A673 (cell line): ENCODE measurements at regions not wholly inside any gene's neighbourhood (a gene's known extent, or its start where the extent isn't known, plus 50 kb on each side); places are given as distances from the start of the nearest gene placed in this dataset.
"Not testable (repeated sequence)": the region's sequence is repeated elsewhere in the genome, so short reads cannot be mapped to it uniquely, and the experiment has no call there.

Source experiments
- EZH2 ChIP-seq: fragments of 200-600 bp; sonication (generic); IDR thresholded peaks from 2 replicates; pipeline ENCODE4 v1.6.1; 2017; ENCODE audit warnings: borderline replicate concordance, low read depth, mild to moderate bottlenecking, mixed read lengths, antibody characterized with exemption, low read length; ENCODE audit not compliant: poor library complexity, severe bottlenecking
- TF ChIP-seq, protein P1 (sequence below): fragments of 300-800, 200-600 bp; sonication (generic); conservative IDR thresholded peaks from 2 replicates; pipeline ENCODE4 v1.5.1; 2017; ENCODE audit warnings: low read depth, mild to moderate bottlenecking, antibody characterized with exemption, low read length, moderate library complexity, mixed read lengths

DNA sequence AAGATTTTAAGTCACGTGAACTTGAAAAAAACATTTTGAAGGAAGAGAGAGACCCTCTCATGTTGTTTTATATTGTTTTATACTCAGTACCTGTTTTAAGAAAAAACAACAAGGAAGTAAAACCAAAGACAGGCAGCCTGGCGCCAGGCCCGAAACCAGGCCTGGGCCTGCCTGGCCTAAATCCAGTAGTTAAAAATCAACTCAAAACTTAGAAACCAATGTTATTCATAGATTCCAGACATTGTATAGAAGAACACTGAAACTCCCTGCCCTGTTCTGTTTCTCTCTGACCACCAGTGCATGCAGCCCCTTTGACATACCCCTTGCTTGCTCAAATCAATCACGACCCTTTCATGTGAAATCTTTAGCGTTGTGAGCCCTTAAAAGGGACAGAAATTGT is 762.4 kb upstream of the POU3F4 start:
- not testable (repeated sequence) for TF ChIP-seq EZH2
- TF ChIP-seq, protein P1, sequence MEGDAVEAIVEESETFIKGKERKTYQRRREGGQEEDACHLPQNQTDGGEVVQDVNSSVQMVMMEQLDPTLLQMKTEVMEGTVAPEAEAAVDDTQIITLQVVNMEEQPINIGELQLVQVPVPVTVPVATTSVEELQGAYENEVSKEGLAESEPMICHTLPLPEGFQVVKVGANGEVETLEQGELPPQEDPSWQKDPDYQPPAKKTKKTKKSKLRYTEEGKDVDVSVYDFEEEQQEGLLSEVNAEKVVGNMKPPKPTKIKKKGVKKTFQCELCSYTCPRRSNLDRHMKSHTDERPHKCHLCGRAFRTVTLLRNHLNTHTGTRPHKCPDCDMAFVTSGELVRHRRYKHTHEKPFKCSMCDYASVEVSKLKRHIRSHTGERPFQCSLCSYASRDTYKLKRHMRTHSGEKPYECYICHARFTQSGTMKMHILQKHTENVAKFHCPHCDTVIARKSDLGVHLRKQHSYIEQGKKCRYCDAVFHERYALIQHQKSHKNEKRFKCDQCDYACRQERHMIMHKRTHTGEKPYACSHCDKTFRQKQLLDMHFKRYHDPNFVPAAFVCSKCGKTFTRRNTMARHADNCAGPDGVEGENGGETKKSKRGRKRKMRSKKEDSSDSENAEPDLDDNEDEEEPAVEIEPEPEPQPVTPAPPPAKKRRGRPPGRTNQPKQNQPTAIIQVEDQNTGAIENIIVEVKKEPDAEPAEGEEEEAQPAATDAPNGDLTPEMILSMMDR, result not testable (repeated sequence)
